Osteoblast (primary cell): ENCODE measurements at regions not wholly inside any gene's neighbourhood (a gene's known extent, or its start where the extent isn't known, plus 50 kb on each side); places are given as distances from the start of the nearest gene placed in this dataset.

Source experiments
- DNase-seq: peaks from one replicate; pipeline ENCODE4 v3.0.0; 2011; ENCODE audit warnings: low spot score, mixed read lengths; ENCODE audit not compliant: insufficient read length; ENCODE audit errors: missing footprints
- H2AFZ ChIP-seq: 2 replicates; pipeline ENCODE4 v1.6.0; 2011; ENCODE audit warnings: mild to moderate bottlenecking, low read length
- H3K27ac ChIP-seq: 2 replicates; pipeline ENCODE4 v1.5.1; 2011; ENCODE audit warnings: mild to moderate bottlenecking, low read depth, low read length, moderate library complexity
- H3K27me3 ChIP-seq: 2 replicates; pipeline ENCODE4 v1.6.0; 2012; ENCODE audit warnings: mild to moderate bottlenecking, control low read depth, inconsistent platforms, low read length, moderate library complexity; ENCODE audit not compliant: insufficient read depth
- H3K36me3 ChIP-seq: 2 replicates; pipeline ENCODE4 v1.5.1; 2011; ENCODE audit warnings: mild to moderate bottlenecking, low read length, control low read depth, moderate library complexity; ENCODE audit not compliant: insufficient read depth
- H3K4me1 ChIP-seq: 2 replicates; pipeline ENCODE4 v1.5.1; 2011; ENCODE audit warnings: mild to moderate bottlenecking, low read length, control low read depth, moderate library complexity; ENCODE audit not compliant: insufficient read depth
- H3K4me2 ChIP-seq: 2 replicates; pipeline ENCODE4 v1.6.0; 2011; ENCODE audit warnings: mild to moderate bottlenecking, low read length; ENCODE audit not compliant: insufficient read depth
- H3K4me3 ChIP-seq: fragments of 200-600 bp; sonication (generic); 3 replicates; pipeline ENCODE4 v1.5.1; 2012; ENCODE audit warnings: mild to moderate bottlenecking, low read length, inconsistent platforms; ENCODE audit not compliant: insufficient read depth
- H3K79me2 ChIP-seq: 2 replicates; pipeline ENCODE4 v1.6.0; 2012; ENCODE audit warnings: mild to moderate bottlenecking, low read length, control low read depth, inconsistent platforms; ENCODE audit not compliant: insufficient read depth
- H3K9me3 ChIP-seq: 2 replicates; pipeline ENCODE4 v1.5.1; 2011; ENCODE audit warnings: low read depth, low read length, control low read depth
- H4K20me1 ChIP-seq: 2 replicates; pipeline ENCODE4 v1.6.0; 2012; ENCODE audit warnings: mild to moderate bottlenecking, low read length, control low read depth; ENCODE audit not compliant: insufficient read depth
- CTCF ChIP-seq: IDR thresholded peaks from 2 replicates; pipeline ENCODE4 v1.5.1; 2011; ENCODE audit warnings: mild to moderate bottlenecking, low read depth, low read length, moderate library complexity; ENCODE audit errors: extremely low read depth

- Histone ChIP-seq H4K20me1 (no peaks in the 10 kb centered on the region), H3K27me3 (no peaks in the 10 kb centered on the region), H3K4me2 (no peak overlapping the region), H3K36me3 (no peaks in the 10 kb centered on the region), H3K4me1 (peaks cover 8% of the 10 kb centered on the region), H3K27ac (no peak overlapping the region), H2AFZ (no peak overlapping the region), H3K4me3 (no peak overlapping the region), H3K9me3 (no peaks in the 10 kb centered on the region), H3K79me2 (no peaks in the 10 kb centered on the region)
- TF ChIP-seq CTCF: no peak
- DNase-seq: no peak
Observed at GRCh38 chr11:15829312-15829711, 527.0 kb downstream of the SOX6 start.

- Histone ChIP-seq H3K79me2 (no peaks in the 10 kb centered on the region), H3K27ac (no peak overlapping the region), H3K4me3 (no peak overlapping the region), H3K36me3 (no peaks in the 10 kb centered on the region), H3K4me1 (peaks cover 8% of the 10 kb centered on the region), H4K20me1 (no peaks in the 10 kb centered on the region), H3K9me3 (no peaks in the 10 kb centered on the region), H3K27me3 (no peaks in the 10 kb centered on the region), H2AFZ (no peak overlapping the region), H3K4me2 (no peak overlapping the region)
- no peak for TF ChIP-seq CTCF
- DNase-seq: no peak
Observed at GRCh38 chr11:15830741-15831428, 525.5 kb downstream of the SOX6 start.

- no peak for DNase-seq
- no peak overlapping the region for H3K4me3 ChIP-seq
- TF ChIP-seq CTCF: no peak
- H2AFZ ChIP-seq: no peak overlapping the region
- H3K27me3 ChIP-seq: peaks cover 12% of the 10 kb centered on the region
- H3K79me2 ChIP-seq: no peaks in the 10 kb centered on the region
- H3K36me3 ChIP-seq: no peaks in the 10 kb centered on the region
- no peaks in the 10 kb centered on the region for H3K9me3 ChIP-seq
- no peak overlapping the region for H3K27ac ChIP-seq
- no peaks in the 10 kb centered on the region for H3K4me1 ChIP-seq
- H4K20me1 ChIP-seq: no peaks in the 10 kb centered on the region
- H3K4me2 ChIP-seq: no peak overlapping the region
Observed at GRCh38 chr11:15835788-15836411, 520.4 kb downstream of the SOX6 start.

GRCh38 chr11:15836795-15837194 lies 519.6 kb downstream of the SOX6 start:
- H3K4me3 ChIP-seq: no peak overlapping the region
- H3K79me2 ChIP-seq: no peaks in the 10 kb centered on the region
- H4K20me1 ChIP-seq: no peaks in the 10 kb centered on the region
- no peaks in the 10 kb centered on the region for H3K4me1 ChIP-seq
- no peak overlapping the region for H3K4me2 ChIP-seq
- H2AFZ ChIP-seq: no peak overlapping the region
- no peaks in the 10 kb centered on the region for H3K36me3 ChIP-seq
- no peaks in the 10 kb centered on the region for H3K9me3 ChIP-seq
- H3K27ac ChIP-seq: no peak overlapping the region
- H3K27me3 ChIP-seq: peaks cover 13% of the 10 kb centered on the region
- no peak for TF ChIP-seq CTCF
- DNase-seq: no peak
